Gastrocnemius medialis (tissue), 4 donors: ENCODE measurements at regions not wholly inside any gene's neighbourhood (a gene's known extent, or its start where the extent isn't known, plus 50 kb on each side); places are given as distances from the start of the nearest gene placed in this dataset.

Source experiments
- POLR2A ChIP-seq, 2 donors: fragments of 450-650 bp; IDR thresholded peaks; one replicate each; pipeline ENCODE4 v1.6.1; 2017; ENCODE audit warnings: antibody characterized with exemption in 2 of 2, mild to moderate bottlenecking in 2 of 2, moderate library complexity in 2 of 2
- TF ChIP-seq, protein P1 (sequence below), 5 experiments: fragments of 450-650 bp in 3 of 5; fragments of 200-600 bp in 2 of 5; sonication (generic) in 2 of 5; IDR thresholded peaks in 4 of 5; conservative IDR thresholded peaks in 1 of 5; 1 replicate in 4 of 5; 2 replicates in 1 of 5; pipeline ENCODE4 v1.5.1; 2016 to 2019; ENCODE audit warnings: antibody characterized with exemption in 5 of 5, mild to moderate bottlenecking in 3 of 5, moderate library complexity in 3 of 5

DNA sequence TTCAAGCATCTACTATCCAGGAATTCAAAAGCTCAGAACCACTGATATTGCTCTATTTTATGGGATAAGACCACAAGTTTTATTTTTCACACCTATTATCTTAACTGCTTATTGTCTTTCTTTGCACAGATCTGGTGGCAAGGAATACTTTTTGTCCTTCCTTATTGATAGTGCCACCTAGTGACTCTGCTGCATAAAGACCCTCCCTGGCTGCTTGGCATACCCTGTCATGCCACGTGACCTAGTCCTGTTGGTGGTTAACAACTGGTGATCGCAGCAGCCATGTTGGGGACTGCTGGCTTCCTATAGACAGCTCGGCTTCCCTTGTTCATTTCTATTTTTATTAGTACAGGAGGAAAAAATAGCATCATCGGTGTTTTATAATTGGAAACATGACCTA is 236.3 kb downstream of the MEX3B start:
- TF ChIP-seq, protein P1, sequence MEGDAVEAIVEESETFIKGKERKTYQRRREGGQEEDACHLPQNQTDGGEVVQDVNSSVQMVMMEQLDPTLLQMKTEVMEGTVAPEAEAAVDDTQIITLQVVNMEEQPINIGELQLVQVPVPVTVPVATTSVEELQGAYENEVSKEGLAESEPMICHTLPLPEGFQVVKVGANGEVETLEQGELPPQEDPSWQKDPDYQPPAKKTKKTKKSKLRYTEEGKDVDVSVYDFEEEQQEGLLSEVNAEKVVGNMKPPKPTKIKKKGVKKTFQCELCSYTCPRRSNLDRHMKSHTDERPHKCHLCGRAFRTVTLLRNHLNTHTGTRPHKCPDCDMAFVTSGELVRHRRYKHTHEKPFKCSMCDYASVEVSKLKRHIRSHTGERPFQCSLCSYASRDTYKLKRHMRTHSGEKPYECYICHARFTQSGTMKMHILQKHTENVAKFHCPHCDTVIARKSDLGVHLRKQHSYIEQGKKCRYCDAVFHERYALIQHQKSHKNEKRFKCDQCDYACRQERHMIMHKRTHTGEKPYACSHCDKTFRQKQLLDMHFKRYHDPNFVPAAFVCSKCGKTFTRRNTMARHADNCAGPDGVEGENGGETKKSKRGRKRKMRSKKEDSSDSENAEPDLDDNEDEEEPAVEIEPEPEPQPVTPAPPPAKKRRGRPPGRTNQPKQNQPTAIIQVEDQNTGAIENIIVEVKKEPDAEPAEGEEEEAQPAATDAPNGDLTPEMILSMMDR (IDR thresholded peaks at IDR 0.05 in 4 of 5, conservative IDR thresholded peaks at IDR 0.05 in 1 of 5) = no peak
- TF ChIP-seq POLR2A (IDR thresholded peaks at IDR 0.05) = no peak
